A549 (cell line): ENCODE measurements at regions not wholly inside any gene's neighbourhood (a gene's known extent, or its start where the extent isn't known, plus 50 kb on each side); places are given as distances from the start of the nearest gene placed in this dataset.

Source experiments
- ATAC-seq, 2 experiments: fragments of 200-7000 bp in 1 of 2; fragments of >200 bp in 1 of 2; cut with Nextera tagmentation in 1 of 2; cut with Tn5 transposase in 1 of 2; 3 replicates each; pipeline versions ENCODE4 v1.8.0 to v1.9.1; 2018 to 2020; ENCODE audit warnings: mild to moderate bottlenecking in 1 of 2, moderate library complexity in 1 of 2
- CTCF ChIA-PET: fragments of 300-600 bp; sonication (Branson Sonifier 250); formaldehyde crosslinking; extraction: SDS; loops from one replicate; lab custom pipeline; 2021; ENCODE audit warnings: antibody characterized with exemption, inconsistent platforms; lab: Yijun Ruan, JAX
- POLR2A ChIA-PET: fragments of 350-600 bp; formaldehyde crosslinking; extraction: SDS; loops from one replicate; lab custom pipeline; 2021; ENCODE audit warnings: antibody characterized with exemption, inconsistent platforms; lab: Yijun Ruan, JAX
- DNase-seq, 2 experiments: peaks; one replicate each; pipeline versions ENCODE4 v3.0.0 to v3.0.0-alpha.2; 2011 to 2016; ENCODE audit warnings: low read depth in 1 of 2, low spot score in 1 of 2
- FAIRE-seq: peaks from 2 replicates; lab custom pipeline; 2011; peaks lifted over from hg19 to GRCh38; lab: Jason Lieb, UNC
- H3K27ac ChIP-seq, 2 experiments: fragments of >200 bp; sonication (Bioruptor Twin); formaldehyde crosslinking; 3 replicates each; pipeline ENCODE4 v1.5.1; 2016 to 2017
- H3K4me1 ChIP-seq: fragments of >200 bp; sonication (Bioruptor Twin); formaldehyde crosslinking; 3 replicates; pipeline ENCODE4 v1.6.1; 2016
- H3K4me2 ChIP-seq: fragments of >200 bp; sonication (Bioruptor Twin); formaldehyde crosslinking; 3 replicates; pipeline ENCODE4 v1.6.1; 2016
- H3K4me3 ChIP-seq: fragments of >200 bp; sonication (Bioruptor Twin); formaldehyde crosslinking; 3 replicates; pipeline ENCODE4 v1.5.1; 2016
- H3K9me3 ChIP-seq: fragments of >200 bp; sonication (Bioruptor Twin); formaldehyde crosslinking; 3 replicates; pipeline ENCODE4 v1.6.1; 2016
- ATOH8 ChIP-seq: fragments of 250-450 bp; sonication (Bioruptor Pico); IDR thresholded peaks from 2 replicates; pipeline ENCODE4 v1.5.0; 2020; ENCODE audit warnings: low read depth, mild to moderate bottlenecking, moderate library complexity
- BCL3 ChIP-seq: fragments of >200 bp; sonication (Bioruptor Twin); formaldehyde crosslinking; IDR thresholded peaks from 3 replicates; pipeline ENCODE4 v1.6.1; 2016
- BHLHE40 ChIP-seq: IDR thresholded peaks from 2 replicates; pipeline ENCODE4 v1.6.1; 2012; ENCODE audit warnings: low read depth, low read length, inconsistent platforms
- CBX8 ChIP-seq: fragments of 200-600 bp; sonication (generic); IDR thresholded peaks from 2 replicates; pipeline ENCODE4 v1.6.1; 2016
- CEBPB ChIP-seq, 2 experiments: fragments of >200 bp in 1 of 2; sonication (Bioruptor Twin) in 1 of 2; formaldehyde crosslinking in 1 of 2; IDR thresholded peaks; 2 replicates each; pipeline ENCODE4 v1.6.1; 2012 to 2016
- E2F6 ChIP-seq: IDR thresholded peaks from 2 replicates; pipeline ENCODE4 v1.6.1; 2012; ENCODE audit warnings: low read depth, borderline replicate concordance
- EHF ChIP-seq: fragments of 250-450 bp; sonication (Bioruptor Pico); IDR thresholded peaks from 2 replicates; pipeline ENCODE4 v1.5.0; 2020; ENCODE audit warnings: mild to moderate bottlenecking
- ESRRA ChIP-seq: fragments of 150-350 bp; IDR thresholded peaks from 2 replicates; pipeline ENCODE4 v1.6.1; 2014; ENCODE audit warnings: mild to moderate bottlenecking, low read length, borderline replicate concordance
- HEYL ChIP-seq: fragments of 250-450 bp; sonication (Bioruptor Pico); IDR thresholded peaks from 2 replicates; pipeline ENCODE4 v1.8.0; 2021; ENCODE audit warnings: mild to moderate bottlenecking, moderate library complexity
- HOXA7 ChIP-seq: fragments of 250-450 bp; sonication (Bioruptor Pico); IDR thresholded peaks from 2 replicates; pipeline ENCODE4 v1.5.0; 2020; ENCODE audit warnings: mild to moderate bottlenecking, moderate library complexity
- MAX ChIP-seq: IDR thresholded peaks from 2 replicates; pipeline ENCODE4 v1.6.1; 2012
- NFE2L2 ChIP-seq: fragments of 150-350 bp; conservative IDR thresholded peaks from 2 replicates; pipeline ENCODE4 v1.6.1; 2014; ENCODE audit warnings: low read length
- PBX3 ChIP-seq: IDR thresholded peaks from 2 replicates; pipeline ENCODE4 v1.6.1; 2012
- RCOR1 ChIP-seq: fragments of 150-350 bp; IDR thresholded peaks from 2 replicates; pipeline ENCODE4 v1.6.1; 2014; ENCODE audit warnings: antibody characterized with exemption, low read length, low read depth
- RFX5 ChIP-seq: fragments of 450-650 bp; IDR thresholded peaks from 2 replicates; pipeline ENCODE4 v1.7.1; 2014; ENCODE audit warnings: antibody characterized with exemption, mild to moderate bottlenecking, moderate library complexity
- TFCP2L1 ChIP-seq: fragments of 250-450 bp; sonication (Bioruptor Pico); IDR thresholded peaks from 2 replicates; pipeline ENCODE4 v1.5.0; 2021; ENCODE audit warnings: mild to moderate bottlenecking
- ZFP36 ChIP-seq: fragments of 450-650 bp; IDR thresholded peaks from 2 replicates; pipeline ENCODE4 v1.6.1; 2014; ENCODE audit warnings: borderline replicate concordance; ENCODE audit not compliant: partially characterized antibody
- WGBS: methylation state at CpG from one replicate; pipeline ENCODE4 v1.1.6; 2017; ENCODE audit errors: missing lambda C conversion rate; 5-methylcytosine and 5-hydroxymethylcytosine counted together
- TF ChIP-seq, protein P1 (sequence below): fragments of >200 bp; sonication (Bioruptor Twin); formaldehyde crosslinking; IDR thresholded peaks from 2 replicates; pipeline ENCODE4 v1.6.1; 2016
- TF ChIP-seq, protein P2 (sequence below): fragments of 200-600 bp; sonication (generic); IDR thresholded peaks from 2 replicates; pipeline ENCODE4 v1.6.1; 2016; ENCODE audit warnings: antibody characterized with exemption, mild to moderate bottlenecking, moderate library complexity

DNA sequence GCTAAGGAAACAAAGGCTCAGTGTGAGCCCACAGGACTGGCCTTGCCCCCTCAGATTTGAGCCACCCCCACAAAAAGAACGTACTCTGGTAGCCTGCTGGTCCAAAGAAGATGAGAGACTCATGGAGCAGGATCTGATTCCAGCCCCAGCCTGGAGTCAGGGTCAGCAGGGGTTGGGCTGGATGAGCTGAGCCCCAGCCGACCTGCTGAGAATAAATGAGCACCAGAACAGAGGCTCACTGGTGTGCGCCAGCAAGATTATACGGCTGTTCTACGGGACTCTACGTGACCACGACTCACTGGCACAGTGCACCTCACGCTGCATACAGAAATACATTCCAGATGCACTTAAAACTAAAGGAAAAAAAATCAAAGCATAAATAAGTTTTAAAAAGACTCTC is 186.0 kb upstream of the RPL38 start:
- ChIA-PET CTCF (interaction anchor here (1.1 to 1.3 kb wide), 3 partner anchors 9 to 107 kb away, joined by 3 to 8 read pairs (median 3); no protein-coding TSS in a partner anchor), POLR2A (no interaction called here)
- Histone ChIP-seq H3K27ac (no peak overlapping the region), H3K4me1 (no peaks in the 10 kb centered on the region), H3K4me2 (no peak overlapping the region), H3K9me3 (peaks cover 9% of the 10 kb centered on the region), H3K4me3 (no peak overlapping the region)
- FAIRE-seq (no peak), DNase-seq (no peak), ATAC-seq (no peak)
- WGBS: 58% methylated on average over 8 of the region's 8 CpGs
- TF ChIP-seq, protein P1, sequence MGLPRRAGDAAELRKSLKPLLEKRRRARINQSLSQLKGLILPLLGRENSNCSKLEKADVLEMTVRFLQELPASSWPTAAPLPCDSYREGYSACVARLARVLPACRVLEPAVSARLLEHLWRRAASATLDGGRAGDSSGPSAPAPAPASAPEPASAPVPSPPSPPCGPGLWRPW: no peak
- no peak for TF ChIP-seq NFE2L2
- TF ChIP-seq ESRRA: no peak
- TF ChIP-seq, protein P2, sequence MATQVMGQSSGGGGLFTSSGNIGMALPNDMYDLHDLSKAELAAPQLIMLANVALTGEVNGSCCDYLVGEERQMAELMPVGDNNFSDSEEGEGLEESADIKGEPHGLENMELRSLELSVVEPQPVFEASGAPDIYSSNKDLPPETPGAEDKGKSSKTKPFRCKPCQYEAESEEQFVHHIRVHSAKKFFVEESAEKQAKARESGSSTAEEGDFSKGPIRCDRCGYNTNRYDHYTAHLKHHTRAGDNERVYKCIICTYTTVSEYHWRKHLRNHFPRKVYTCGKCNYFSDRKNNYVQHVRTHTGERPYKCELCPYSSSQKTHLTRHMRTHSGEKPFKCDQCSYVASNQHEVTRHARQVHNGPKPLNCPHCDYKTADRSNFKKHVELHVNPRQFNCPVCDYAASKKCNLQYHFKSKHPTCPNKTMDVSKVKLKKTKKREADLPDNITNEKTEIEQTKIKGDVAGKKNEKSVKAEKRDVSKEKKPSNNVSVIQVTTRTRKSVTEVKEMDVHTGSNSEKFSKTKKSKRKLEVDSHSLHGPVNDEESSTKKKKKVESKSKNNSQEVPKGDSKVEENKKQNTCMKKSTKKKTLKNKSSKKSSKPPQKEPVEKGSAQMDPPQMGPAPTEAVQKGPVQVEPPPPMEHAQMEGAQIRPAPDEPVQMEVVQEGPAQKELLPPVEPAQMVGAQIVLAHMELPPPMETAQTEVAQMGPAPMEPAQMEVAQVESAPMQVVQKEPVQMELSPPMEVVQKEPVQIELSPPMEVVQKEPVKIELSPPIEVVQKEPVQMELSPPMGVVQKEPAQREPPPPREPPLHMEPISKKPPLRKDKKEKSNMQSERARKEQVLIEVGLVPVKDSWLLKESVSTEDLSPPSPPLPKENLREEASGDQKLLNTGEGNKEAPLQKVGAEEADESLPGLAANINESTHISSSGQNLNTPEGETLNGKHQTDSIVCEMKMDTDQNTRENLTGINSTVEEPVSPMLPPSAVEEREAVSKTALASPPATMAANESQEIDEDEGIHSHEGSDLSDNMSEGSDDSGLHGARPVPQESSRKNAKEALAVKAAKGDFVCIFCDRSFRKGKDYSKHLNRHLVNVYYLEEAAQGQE: no peak
- TF ChIP-seq HEYL: no peak
- TF ChIP-seq CBX8: no peak
- no peak for TF ChIP-seq HOXA7 (CRISPR knock-in tag)
- TF ChIP-seq MAX: no peak
- no peak for TF ChIP-seq RCOR1
- TF ChIP-seq RFX5: no peak
- no peak for TF ChIP-seq ZFP36
- no peak for TF ChIP-seq EHF
- no peak for TF ChIP-seq CEBPB (IDR thresholded peaks at IDR 0.05)
- TF ChIP-seq ATOH8: no peak
- TF ChIP-seq BCL3: no peak

DNA sequence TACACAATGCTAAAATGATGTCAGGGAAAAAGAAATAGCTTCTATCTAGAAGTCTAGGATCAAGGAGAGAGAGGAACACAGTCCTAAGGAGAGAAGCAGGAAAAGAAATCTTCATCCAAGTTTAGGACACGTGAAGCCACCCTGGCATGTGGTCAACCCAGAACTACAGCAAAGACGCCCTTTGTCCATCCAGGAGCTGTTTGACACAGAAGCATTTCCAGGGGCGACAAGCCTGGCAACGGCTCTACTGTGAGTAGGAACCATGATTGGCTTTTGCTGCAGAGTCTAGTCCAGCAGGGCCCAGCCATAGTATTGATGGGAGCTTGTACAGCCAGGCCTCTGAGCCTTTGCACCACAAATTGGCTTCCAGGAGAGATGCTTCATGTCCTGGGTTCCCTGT is 185.4 kb upstream of the RPL38 start:
- Histone ChIP-seq H3K27ac (no peak overlapping the region), H3K4me3 (no peak overlapping the region), H3K4me2 (no peak overlapping the region), H3K9me3 (peaks cover 9% of the 10 kb centered on the region), H3K4me1 (no peaks in the 10 kb centered on the region)
- no peak for TF ChIP-seq BCL3
- TF ChIP-seq TFCP2L1 (CRISPR knock-in tag): no peak
- TF ChIP-seq, protein P2: no peak
- no peak for TF ChIP-seq BHLHE40
- TF ChIP-seq PBX3: no peak
- no peak for TF ChIP-seq E2F6
- ChIA-PET POLR2A (no interaction called here), CTCF (interaction anchor here (1.1 to 1.3 kb wide), 3 partner anchors 9 to 106 kb away, joined by 3 to 8 read pairs (median 3); no protein-coding TSS in a partner anchor)
- 33% methylated on average over 4 of the region's 4 CpGs for WGBS
- ATAC-seq (no peak), FAIRE-seq (no peak), DNase-seq (no peak)
